IMR-90 (cell line): ENCODE measurements at regions not wholly inside any gene's neighbourhood (a gene's known extent, or its start where the extent isn't known, plus 50 kb on each side); places are given as distances from the start of the nearest gene placed in this dataset.

ENCODE experiments used
- MAFK ChIP-seq: IDR thresholded peaks from 2 replicates; pipeline ENCODE4 v1.6.1; 2012; ENCODE audit warnings: low read depth, low read length, improper control_type of control experiment
- POLR2A ChIP-seq: IDR thresholded peaks from 2 replicates; pipeline ENCODE4 v1.6.1; 2012; ENCODE audit warnings: mild to moderate bottlenecking, low read depth, low read length
- TF ChIP-seq, protein P1 (sequence below): conservative IDR thresholded peaks from 2 replicates; pipeline ENCODE4 v1.5.1; 2012; ENCODE audit warnings: mild to moderate bottlenecking, low read depth, low read length, improper control_type of control experiment
- TF ChIP-seq, protein P2 (sequence below): fragments of 150-350 bp; IDR thresholded peaks from 2 replicates; pipeline ENCODE4 v1.6.1; 2016; ENCODE audit warnings: low read depth, mild to moderate bottlenecking, low read length, moderate library complexity, borderline replicate concordance

DNA sequence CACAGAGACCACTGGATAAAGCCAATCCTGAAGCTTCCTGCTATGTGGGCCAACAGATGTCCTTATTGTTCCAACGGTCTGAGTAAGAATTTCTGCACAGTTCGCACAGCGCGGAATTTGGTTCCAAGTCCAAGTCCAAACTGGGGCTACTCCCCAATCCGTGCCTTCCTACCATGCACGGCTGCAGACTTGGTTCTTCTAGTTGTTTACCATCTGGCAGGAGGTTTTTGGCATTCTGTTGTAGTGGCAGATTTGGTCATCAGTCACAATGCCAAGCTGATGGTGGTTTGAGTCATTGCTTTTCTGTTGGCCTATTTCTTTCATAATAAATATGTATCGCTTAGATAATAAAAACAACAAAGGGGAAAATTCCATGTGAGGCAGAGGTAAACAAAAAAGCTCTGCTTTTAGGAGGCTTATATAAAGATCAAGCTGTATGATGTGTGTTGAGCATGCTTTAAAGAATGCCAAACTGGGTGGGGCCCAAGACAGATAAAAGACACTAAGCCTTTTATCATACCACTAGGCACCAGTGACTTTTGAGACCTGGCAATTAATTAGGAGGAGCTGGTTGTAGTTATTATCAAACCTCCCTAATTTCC, 52.5 kb upstream of the SYN3 start:
- TF ChIP-seq, protein P1, sequence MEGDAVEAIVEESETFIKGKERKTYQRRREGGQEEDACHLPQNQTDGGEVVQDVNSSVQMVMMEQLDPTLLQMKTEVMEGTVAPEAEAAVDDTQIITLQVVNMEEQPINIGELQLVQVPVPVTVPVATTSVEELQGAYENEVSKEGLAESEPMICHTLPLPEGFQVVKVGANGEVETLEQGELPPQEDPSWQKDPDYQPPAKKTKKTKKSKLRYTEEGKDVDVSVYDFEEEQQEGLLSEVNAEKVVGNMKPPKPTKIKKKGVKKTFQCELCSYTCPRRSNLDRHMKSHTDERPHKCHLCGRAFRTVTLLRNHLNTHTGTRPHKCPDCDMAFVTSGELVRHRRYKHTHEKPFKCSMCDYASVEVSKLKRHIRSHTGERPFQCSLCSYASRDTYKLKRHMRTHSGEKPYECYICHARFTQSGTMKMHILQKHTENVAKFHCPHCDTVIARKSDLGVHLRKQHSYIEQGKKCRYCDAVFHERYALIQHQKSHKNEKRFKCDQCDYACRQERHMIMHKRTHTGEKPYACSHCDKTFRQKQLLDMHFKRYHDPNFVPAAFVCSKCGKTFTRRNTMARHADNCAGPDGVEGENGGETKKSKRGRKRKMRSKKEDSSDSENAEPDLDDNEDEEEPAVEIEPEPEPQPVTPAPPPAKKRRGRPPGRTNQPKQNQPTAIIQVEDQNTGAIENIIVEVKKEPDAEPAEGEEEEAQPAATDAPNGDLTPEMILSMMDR: no peak
- TF ChIP-seq POLR2A: no peak
- TF ChIP-seq MAFK: no peak
- TF ChIP-seq, protein P2, sequence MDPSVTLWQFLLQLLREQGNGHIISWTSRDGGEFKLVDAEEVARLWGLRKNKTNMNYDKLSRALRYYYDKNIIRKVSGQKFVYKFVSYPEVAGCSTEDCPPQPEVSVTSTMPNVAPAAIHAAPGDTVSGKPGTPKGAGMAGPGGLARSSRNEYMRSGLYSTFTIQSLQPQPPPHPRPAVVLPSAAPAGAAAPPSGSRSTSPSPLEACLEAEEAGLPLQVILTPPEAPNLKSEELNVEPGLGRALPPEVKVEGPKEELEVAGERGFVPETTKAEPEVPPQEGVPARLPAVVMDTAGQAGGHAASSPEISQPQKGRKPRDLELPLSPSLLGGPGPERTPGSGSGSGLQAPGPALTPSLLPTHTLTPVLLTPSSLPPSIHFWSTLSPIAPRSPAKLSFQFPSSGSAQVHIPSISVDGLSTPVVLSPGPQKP: no peak
